IMR-90 (cell line): ENCODE measurements at regions not wholly inside any gene's neighbourhood (a gene's known extent, or its start where the extent isn't known, plus 50 kb on each side); places are given as distances from the start of the nearest gene placed in this dataset.

Experiments used
- ATAC-seq: fragments of 200-7000 bp; cut with Tn5 transposase; 2 replicates; pipeline ENCODE4 v1.9.1; 2020; ENCODE audit warnings: low read depth, mild to moderate bottlenecking, moderate library complexity
- BruUV-seq: library from RNA; stranded (reverse); fragments of 400-500 nt; replicated peaks from 2 replicates; lab custom pipeline; 2021; lab: Mats Ljungman, UMichigan
- CTCF ChIA-PET: fragments of 300-600 bp; formaldehyde crosslinking; extraction: SDS; loops from one replicate; lab custom pipeline; 2021; ENCODE audit warnings: antibody characterized with exemption; lab: Yijun Ruan, JAX
- POLR2A ChIA-PET: fragments of 300-600 bp; sonication (Branson Sonifier 250); formaldehyde crosslinking; loops from one replicate; lab custom pipeline; 2022; ENCODE audit warnings: antibody characterized with exemption; ENCODE audit not compliant: unreplicated experiment; lab: Charles Lee
- DNase-seq: peaks from one replicate; pipeline ENCODE4 v3.0.0; 2013
- H2AFZ ChIP-seq: replicated peaks from 2 replicates; pipeline ENCODE3; 2013; ENCODE audit warnings: low read length, mild to moderate bottlenecking; ENCODE audit not compliant: poor library complexity
- H2AK5ac ChIP-seq: 2 replicates; pipeline ENCODE4 v1.6.1; 2013; ENCODE audit warnings: low read depth, low read length, inconsistent platforms
- H2AK9ac ChIP-seq: replicated peaks from 2 replicates; pipeline ENCODE3; 2013; ENCODE audit warnings: mild to moderate bottlenecking, low read depth, low read length, moderate library complexity; ENCODE audit not compliant: poor library complexity
- H2BK120ac ChIP-seq: 2 replicates; pipeline ENCODE4 v1.6.1; 2013; ENCODE audit warnings: low read depth, low read length, inconsistent platforms
- H2BK15ac ChIP-seq: 3 replicates; pipeline ENCODE4 v1.6.1; 2013; ENCODE audit warnings: low read depth, low read length, inconsistent platforms
- H2BK20ac ChIP-seq: 2 replicates; pipeline ENCODE4 v1.6.1; 2013; ENCODE audit warnings: low read depth, mild to moderate bottlenecking, inconsistent platforms, low read length, moderate library complexity
- H2BK5ac ChIP-seq: 2 replicates; pipeline ENCODE4 v1.6.1; 2013; ENCODE audit warnings: mild to moderate bottlenecking, low read depth, low read length, inconsistent platforms; ENCODE audit not compliant: poor library complexity, severe bottlenecking
- H3K14ac ChIP-seq: replicated peaks from 2 replicates; pipeline ENCODE4 v1.6.1; 2013; ENCODE audit warnings: low read depth, low read length, inconsistent platforms
- H3K18ac ChIP-seq: 2 replicates; pipeline ENCODE4 v1.6.1; 2013; ENCODE audit warnings: low read depth, low read length, control low read depth
- H3K23ac ChIP-seq: 2 replicates; pipeline ENCODE4 v1.6.1; 2013; ENCODE audit warnings: low read depth, low read length, inconsistent platforms
- H3K27ac ChIP-seq: 2 replicates; pipeline ENCODE4 v1.5.1; 2013; ENCODE audit warnings: mild to moderate bottlenecking, control low read depth, low read length; ENCODE audit not compliant: insufficient read depth
- H3K27me3 ChIP-seq: 2 replicates; pipeline ENCODE4 v1.6.1; 2013; ENCODE audit warnings: low read length; ENCODE audit not compliant: control insufficient read depth, insufficient read depth
- H3K36me3 ChIP-seq: 2 replicates; pipeline ENCODE4 v1.6.1; 2013; ENCODE audit warnings: low read length, mixed read lengths; ENCODE audit not compliant: control insufficient read depth, insufficient read depth
- H3K4ac ChIP-seq: 2 replicates; pipeline ENCODE4 v1.6.1; 2013; ENCODE audit warnings: low read depth, low read length, inconsistent platforms
- H3K4me1 ChIP-seq: 2 replicates; pipeline ENCODE4 v1.6.1; 2013; ENCODE audit warnings: low read length, mixed read lengths; ENCODE audit not compliant: control insufficient read depth, insufficient read depth
- H3K4me2 ChIP-seq: 2 replicates; pipeline ENCODE4 v1.6.1; 2013; ENCODE audit warnings: low read depth, mild to moderate bottlenecking, control low read depth, low read length, moderate library complexity
- H3K4me3 ChIP-seq: 2 replicates; pipeline ENCODE4 v1.5.1; 2013; ENCODE audit warnings: low read depth, mild to moderate bottlenecking, control low read depth, low read length, moderate library complexity; ENCODE audit not compliant: insufficient read depth
- H3K56ac ChIP-seq: 2 replicates; pipeline ENCODE4 v1.6.1; 2013; ENCODE audit warnings: low read length, inconsistent platforms; ENCODE audit not compliant: insufficient read depth; ENCODE audit errors: extremely low read depth
- H3K79me1 ChIP-seq, 2 experiments: 2 replicates each; pipeline ENCODE4 v1.6.1; 2013; ENCODE audit warnings: low read length in 2 of 2, inconsistent platforms in 1 of 2, low read depth in 1 of 2
- H3K9ac ChIP-seq: 2 replicates; pipeline ENCODE4 v1.6.1; 2013; ENCODE audit warnings: low read depth, low read length, control low read depth
- H3K9me1 ChIP-seq: 2 replicates; pipeline ENCODE4 v1.6.1; 2013; ENCODE audit warnings: low read length, inconsistent platforms; ENCODE audit not compliant: insufficient read depth
- H3K9me3 ChIP-seq: 2 replicates; pipeline ENCODE4 v1.6.1; 2013; ENCODE audit warnings: low read length; ENCODE audit not compliant: control insufficient read depth, insufficient read depth
- H4K20me1 ChIP-seq: 2 replicates; pipeline ENCODE4 v1.6.1; 2013; ENCODE audit warnings: low read length, inconsistent platforms; ENCODE audit not compliant: insufficient read depth
- H4K5ac ChIP-seq: 2 replicates; pipeline ENCODE4 v1.6.1; 2013; ENCODE audit warnings: mild to moderate bottlenecking, low read depth, low read length, control low read depth
- H4K8ac ChIP-seq, 2 experiments: 2 replicates each; pipeline ENCODE4 v1.6.1; 2013; ENCODE audit warnings: low read depth in 2 of 2, low read length in 2 of 2, control low read depth in 1 of 2, inconsistent platforms in 1 of 2
- H4K91ac ChIP-seq: 2 replicates; pipeline ENCODE4 v1.6.1; 2013; ENCODE audit warnings: low read depth, low read length, inconsistent platforms; ENCODE audit not compliant: insufficient read depth
- BHLHE40 ChIP-seq: fragments of 150-350 bp; IDR thresholded peaks from 2 replicates; pipeline ENCODE4 v1.6.1; 2016; ENCODE audit warnings: mild to moderate bottlenecking, low read depth, low read length
- CEBPB ChIP-seq: IDR thresholded peaks from 2 replicates; pipeline ENCODE4 v1.6.1; 2012; ENCODE audit warnings: low read depth, low read length, improper control_type of control experiment
- CHD1 ChIP-seq: IDR thresholded peaks from 2 replicates; pipeline ENCODE4 v1.6.1; 2012; ENCODE audit warnings: low read depth, low read length, improper control_type of control experiment
- CTCF ChIP-seq: conservative IDR thresholded peaks from 2 replicates; pipeline ENCODE4 v1.5.1; 2012; ENCODE audit warnings: mild to moderate bottlenecking, low read depth, low read length, improper control_type of control experiment
- ELK1 ChIP-seq: fragments of 150-350 bp; IDR thresholded peaks from 2 replicates; pipeline ENCODE4 v1.6.1; 2016; ENCODE audit warnings: low read depth, mild to moderate bottlenecking, low read length, moderate library complexity, borderline replicate concordance
- FOS ChIP-seq: fragments of 150-350 bp; IDR thresholded peaks from 2 replicates; pipeline ENCODE4 v1.6.1; 2016; ENCODE audit warnings: low read depth, low read length
- MAFK ChIP-seq: IDR thresholded peaks from 2 replicates; pipeline ENCODE4 v1.6.1; 2012; ENCODE audit warnings: low read depth, low read length, improper control_type of control experiment
- MAZ ChIP-seq: IDR thresholded peaks from 2 replicates; pipeline ENCODE4 v1.6.1; 2012; ENCODE audit warnings: low read depth, mild to moderate bottlenecking, low read length, improper control_type of control experiment, moderate library complexity, borderline replicate concordance
- MXI1 ChIP-seq: IDR thresholded peaks from 2 replicates; pipeline ENCODE4 v1.6.1; 2012; ENCODE audit warnings: low read depth, mild to moderate bottlenecking, low read length, moderate library complexity, borderline replicate concordance
- NFE2L2 ChIP-seq: fragments of 150-350 bp; IDR thresholded peaks from 2 replicates; pipeline ENCODE4 v1.6.1; 2016; ENCODE audit warnings: low read depth, mild to moderate bottlenecking, low read length
- POLR2A ChIP-seq: IDR thresholded peaks from 2 replicates; pipeline ENCODE4 v1.6.1; 2012; ENCODE audit warnings: mild to moderate bottlenecking, low read depth, low read length
- RAD21 ChIP-seq: IDR thresholded peaks from 2 replicates; pipeline ENCODE4 v1.6.1; 2012; ENCODE audit warnings: low read length, improper control_type of control experiment
- RCOR1 ChIP-seq: IDR thresholded peaks from 2 replicates; pipeline ENCODE4 v1.6.1; 2012; ENCODE audit warnings: mild to moderate bottlenecking, low read length, improper control_type of control experiment; ENCODE audit not compliant: insufficient replicate concordance
- RFX5 ChIP-seq: IDR thresholded peaks from 2 replicates; pipeline ENCODE4 v1.8.0; 2012; ENCODE audit warnings: low read depth, mild to moderate bottlenecking, low read length, moderate library complexity
- SMC3 ChIP-seq: fragments of 150-350 bp; IDR thresholded peaks from 2 replicates; pipeline ENCODE4 v1.6.1; 2016; ENCODE audit warnings: low read depth, mild to moderate bottlenecking, antibody characterized with exemption, low read length, moderate library complexity
- WGBS, 2 experiments: methylation state at CpG; one replicate each; pipeline versions ENCODE4 v1.1.5 to v1.1.7; 2013; ENCODE audit warnings: missing lambda C conversion rate in 2 of 2; ENCODE audit not compliant: insufficient read length in 1 of 2; ENCODE audit errors: extremely low coverage in 2 of 2; 5-methylcytosine and 5-hydroxymethylcytosine counted together
- dilution Hi-C: fragments of 300-500 bp; cut with HindIII; formaldehyde crosslinking; loops from one replicate; pipeline ENCODE4 v1.14.3; 2018; ENCODE audit warnings: low sequenced_read_pairs; ENCODE audit not compliant: unreplicated experiment
- in situ Hi-C: fragments of 300-500 bp; cut with MboI; formaldehyde crosslinking; loops from 3 replicates; pipeline ENCODE4 v1.14.3; 2019; ENCODE audit warnings: low sequenced_read_pairs, inconsistent platforms, mixed read lengths
- intact Hi-C: fragments of 100-400 bp; cut with micrococcal nuclease; formaldehyde crosslinking; loops from 2 replicates; pipeline ENCODE4 v1.10.0; 2022
- TF ChIP-seq, protein P1 (sequence below): fragments of 150-350 bp; IDR thresholded peaks from 2 replicates; pipeline ENCODE4 v1.6.1; 2017; ENCODE audit warnings: mild to moderate bottlenecking, antibody characterized with exemption, low read length, low read depth

- DNase-seq (no peak), ATAC-seq (no peak)
- Histone ChIP-seq H3K27ac (no peak overlapping the region), H3K14ac (no peak overlapping the region), H3K27me3 (peaks cover 11% of the 10 kb centered on the region), H4K20me1 (no peaks in the 10 kb centered on the region), H2BK5ac (no peak overlapping the region), H4K5ac (no peak overlapping the region), H3K36me3 (no peaks in the 10 kb centered on the region), H3K9me3 (peaks cover 6% of the 10 kb centered on the region), H4K8ac (no peak overlapping the region), H2AK9ac (no peak overlapping the region), H4K91ac (no peak overlapping the region), H3K56ac (no peak overlapping the region), H3K4me3 (no peak overlapping the region), H2AFZ (no peak overlapping the region), H3K79me1 (no peaks in the 10 kb centered on the region), H2BK120ac (no peak overlapping the region), H2AK5ac (no peak overlapping the region), H2BK15ac (no peak overlapping the region), H3K4me1 (no peaks in the 10 kb centered on the region), H3K23ac (no peak overlapping the region), H3K4me2 (no peak overlapping the region), H3K4ac (no peak overlapping the region), H2BK20ac (no peak overlapping the region), H3K9ac (no peak overlapping the region), H3K9me1 (no peaks in the 10 kb centered on the region), H3K18ac (no peak overlapping the region)
- intact Hi-C loops, result no loop called here
- no TSS peak for BruUV-seq
- no peak for TF ChIP-seq BHLHE40
- TF ChIP-seq CEBPB, result no peak
- TF ChIP-seq RCOR1, result no peak
- no peak for TF ChIP-seq MAZ
- TF ChIP-seq FOS, result no peak
- no peak for TF ChIP-seq RFX5
- TF ChIP-seq SMC3, result no peak
- TF ChIP-seq POLR2A, result no peak
- TF ChIP-seq MAFK, result no peak
- TF ChIP-seq, protein P1, sequence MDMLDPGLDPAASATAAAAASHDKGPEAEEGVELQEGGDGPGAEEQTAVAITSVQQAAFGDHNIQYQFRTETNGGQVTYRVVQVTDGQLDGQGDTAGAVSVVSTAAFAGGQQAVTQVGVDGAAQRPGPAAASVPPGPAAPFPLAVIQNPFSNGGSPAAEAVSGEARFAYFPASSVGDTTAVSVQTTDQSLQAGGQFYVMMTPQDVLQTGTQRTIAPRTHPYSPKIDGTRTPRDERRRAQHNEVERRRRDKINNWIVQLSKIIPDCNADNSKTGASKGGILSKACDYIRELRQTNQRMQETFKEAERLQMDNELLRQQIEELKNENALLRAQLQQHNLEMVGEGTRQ, result no peak
- TF ChIP-seq CHD1, result no peak
- TF ChIP-seq MXI1, result no peak
- TF ChIP-seq CTCF, result no peak
- no peak for TF ChIP-seq ELK1
- no peak for TF ChIP-seq NFE2L2
- no peak for TF ChIP-seq RAD21
- in situ Hi-C loops, result no loop called here
- ChIA-PET CTCF (interaction anchor here (0.5 kb wide), 1 partner anchor 310 kb away, joined by 3 read pairs; no protein-coding TSS in a partner anchor), POLR2A (no interaction called here)
- dilution Hi-C loops, result no loop called here
- no CpG with 5 or more reads among the region's 5 CpGs for WGBS, 2 experiments
Observed at GRCh38 chr9:78397454-78397853, 100.5 kb downstream of the PSAT1 start.
